ENCODE measurements at regions not wholly inside any gene's neighbourhood (a gene's known extent, or its start where the extent isn't known, plus 50 kb on each side); places are given as distances from the start of the nearest gene placed in this dataset.

DNA sequence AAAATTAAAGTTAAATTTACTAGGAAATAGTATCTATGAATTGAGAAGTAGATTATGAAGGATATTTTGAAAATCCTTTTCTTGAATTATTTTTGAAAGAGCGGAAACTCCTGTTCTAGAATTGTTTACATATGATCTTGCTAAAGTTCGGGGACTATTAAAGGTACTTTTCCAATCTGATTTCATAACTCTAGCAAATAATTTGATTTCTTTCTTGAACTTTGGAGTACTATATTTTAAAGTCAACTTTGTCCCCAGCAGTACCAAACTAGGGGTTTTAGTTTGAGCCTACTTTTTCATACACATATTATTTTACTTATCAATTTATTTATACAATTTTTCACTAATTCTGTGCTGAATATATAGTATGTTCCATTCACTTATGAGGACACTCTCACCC lies 364.7 kb downstream of the FSIP2 start:
- TF ChIP-seq RELA (CRISPR knock-in tag; IDR thresholded peaks at IDR 0.05; ENCODE audit: borderline replicate concordance) (no peak), NFYB (CRISPR knock-in tag; conservative IDR thresholded peaks at IDR 0.05; ENCODE audit: low read depth) (no peak), TEAD4 (CRISPR knock-in tag; IDR thresholded peaks at IDR 0.05) (no peak), IRF2 (CRISPR knock-in tag; IDR thresholded peaks at IDR 0.05; ENCODE audit: borderline replicate concordance, low read depth) (no peak), USF2 (CRISPR knock-in tag; IDR thresholded peaks at IDR 0.05) (no peak), CREB1 (CRISPR knock-in tag; IDR thresholded peaks at IDR 0.05) (no peak), JUN (CRISPR knock-in tag; IDR thresholded peaks at IDR 0.05) (no peak)
- TF ChIP-seq, protein P1, sequence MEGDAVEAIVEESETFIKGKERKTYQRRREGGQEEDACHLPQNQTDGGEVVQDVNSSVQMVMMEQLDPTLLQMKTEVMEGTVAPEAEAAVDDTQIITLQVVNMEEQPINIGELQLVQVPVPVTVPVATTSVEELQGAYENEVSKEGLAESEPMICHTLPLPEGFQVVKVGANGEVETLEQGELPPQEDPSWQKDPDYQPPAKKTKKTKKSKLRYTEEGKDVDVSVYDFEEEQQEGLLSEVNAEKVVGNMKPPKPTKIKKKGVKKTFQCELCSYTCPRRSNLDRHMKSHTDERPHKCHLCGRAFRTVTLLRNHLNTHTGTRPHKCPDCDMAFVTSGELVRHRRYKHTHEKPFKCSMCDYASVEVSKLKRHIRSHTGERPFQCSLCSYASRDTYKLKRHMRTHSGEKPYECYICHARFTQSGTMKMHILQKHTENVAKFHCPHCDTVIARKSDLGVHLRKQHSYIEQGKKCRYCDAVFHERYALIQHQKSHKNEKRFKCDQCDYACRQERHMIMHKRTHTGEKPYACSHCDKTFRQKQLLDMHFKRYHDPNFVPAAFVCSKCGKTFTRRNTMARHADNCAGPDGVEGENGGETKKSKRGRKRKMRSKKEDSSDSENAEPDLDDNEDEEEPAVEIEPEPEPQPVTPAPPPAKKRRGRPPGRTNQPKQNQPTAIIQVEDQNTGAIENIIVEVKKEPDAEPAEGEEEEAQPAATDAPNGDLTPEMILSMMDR (IDR thresholded peaks at IDR 0.05) = no peak

Measured in WTC11 (cell line).